HFFc6 (cell line): ENCODE measurements at regions not wholly inside any gene's neighbourhood (a gene's known extent, or its start where the extent isn't known, plus 50 kb on each side); places are given as distances from the start of the nearest gene placed in this dataset.
A peak's percentile ranks its signal among the peaks of the same experiment; 100 is the strongest.
"Not testable (repeated sequence)": the region's sequence is repeated elsewhere in the genome, so short reads cannot be mapped to it uniquely, and the experiment has no call there.

ENCODE experiments used
- DNase-seq: peaks from one replicate; pipeline ENCODE4 v3.0.0-alpha.2; 2018
- H3K27ac Mint-ChIP-seq: 2 replicates; pipeline ENCODE4 v1.8.0; 2020; ENCODE audit warnings: mild to moderate bottlenecking, mixed read lengths
- H3K27me3 Mint-ChIP-seq: 2 replicates; pipeline ENCODE4 v1.8.0; 2021; ENCODE audit warnings: mild to moderate bottlenecking, moderate library complexity, mixed read lengths; ENCODE audit not compliant: insufficient read depth
- H3K36me3 Mint-ChIP-seq: 2 replicates; pipeline ENCODE4 v1.8.0; 2021; ENCODE audit warnings: low read depth, mixed read lengths
- H3K4me1 Mint-ChIP-seq: 2 replicates; pipeline ENCODE4 v1.8.0; 2020; ENCODE audit warnings: low read depth, mixed read lengths
- H3K4me3 Mint-ChIP-seq: 2 replicates; pipeline ENCODE4 v1.8.0; 2020; ENCODE audit warnings: mild to moderate bottlenecking, moderate library complexity, mixed read lengths
- H3K9me3 Mint-ChIP-seq: 2 replicates; pipeline ENCODE4 v1.8.0; 2020; ENCODE audit warnings: mild to moderate bottlenecking, mixed read lengths
- CTCF ChIP-seq: fragments of 200-600 bp; sonication (generic); IDR thresholded peaks from 2 replicates; pipeline ENCODE4 v1.5.0; 2021; ENCODE audit warnings: antibody characterized with exemption, mild to moderate bottlenecking

GRCh38 chr3:55267206-55267930 lies 219.7 kb downstream of the WNT5A start:
- H3K27me3 Mint-ChIP-seq = no peaks in the 10 kb centered on the region; the same call in 1 of the 2 replicates
- H3K4me1 Mint-ChIP-seq = peaks cover 79% of the 10 kb centered on the region
- H3K36me3 Mint-ChIP-seq = peaks cover 6% of the 10 kb centered on the region; the same call in 1 of the 2 replicates

GRCh38 chr3:55264919-55265318 lies 222.2 kb downstream of the WNT5A start:
- no peaks in the 10 kb centered on the region; the same call in 1 of the 2 replicates for H3K27me3 Mint-ChIP-seq
- DNase-seq = no peak
- H3K36me3 Mint-ChIP-seq = peaks cover 18% of the 10 kb centered on the region
- no peak overlapping the region for H3K4me3 Mint-ChIP-seq
- H3K27ac Mint-ChIP-seq = 0 out of 2 replicates have a peak overlapping the region, but pooled peaks have one; percentile 29
- TF ChIP-seq CTCF = no peak
- peaks cover 56% of the 10 kb centered on the region for H3K4me1 Mint-ChIP-seq
- H3K9me3 Mint-ChIP-seq = peaks cover 8% of the 10 kb centered on the region

More at GRCh38 chr3:55267206-55267930, 219.7 kb downstream of the WNT5A start:
- DNase-seq = peak; percentile 54
- TF ChIP-seq CTCF = no peak
- no peak overlapping the region; the same call in 1 of the 2 replicates for H3K4me3 Mint-ChIP-seq
- no peaks in the 10 kb centered on the region for H3K9me3 Mint-ChIP-seq
- H3K27ac Mint-ChIP-seq = peak overlapping the region; percentile 71

GRCh38 chr3:55252921-55253320 lies 234.2 kb downstream of the WNT5A start:
- H3K9me3 Mint-ChIP-seq = peaks cover 7% of the 10 kb centered on the region
- H3K4me3 Mint-ChIP-seq = no peak overlapping the region
- H3K36me3 Mint-ChIP-seq = 0 out of 2 replicates have a peak, but pooled peaks cover 7% of the 10 kb centered on the region
- no peaks in the 10 kb centered on the region for H3K27me3 Mint-ChIP-seq
- peaks cover 12% of the 10 kb centered on the region for H3K4me1 Mint-ChIP-seq
- peak; percentile 33 for DNase-seq
- TF ChIP-seq CTCF = no peak
- no peak overlapping the region for H3K27ac Mint-ChIP-seq

GRCh38 chr3:55249156-55249555 lies 237.9 kb downstream of the WNT5A start:
- not testable (repeated sequence) for H3K4me3 Mint-ChIP-seq, DNase-seq, H3K27ac Mint-ChIP-seq, H3K9me3 Mint-ChIP-seq, H3K36me3 Mint-ChIP-seq, H3K27me3 Mint-ChIP-seq
- H3K4me1 Mint-ChIP-seq = peaks cover 18% of the 10 kb centered on the region

- no peak overlapping the region for H3K27ac Mint-ChIP-seq
- H3K4me1 Mint-ChIP-seq = peaks cover 12% of the 10 kb centered on the region
- H3K27me3 Mint-ChIP-seq = no peaks in the 10 kb centered on the region
- no peak overlapping the region for H3K4me3 Mint-ChIP-seq
- DNase-seq = no peak
- H3K9me3 Mint-ChIP-seq = peaks cover 8% of the 10 kb centered on the region
- H3K36me3 Mint-ChIP-seq = 0 out of 2 replicates have a peak, but pooled peaks cover 9% of the 10 kb centered on the region
- TF ChIP-seq CTCF = no peak
These were observed 239.4 kb downstream of the WNT5A start for GRCh38 chr3:55247666-55248065.

- no peak for DNase-seq
- peak overlapping the region; percentile 69; the same call in 1 of the 2 replicates for H3K4me3 Mint-ChIP-seq
- H3K4me1 Mint-ChIP-seq = peaks cover 7% of the 10 kb centered on the region; the same call in 1 of the 2 replicates
- H3K36me3 Mint-ChIP-seq = 0 out of 2 replicates have a peak, but pooled peaks cover 9% of the 10 kb centered on the region
- peaks cover 8% of the 10 kb centered on the region for H3K9me3 Mint-ChIP-seq
- H3K27me3 Mint-ChIP-seq = no peaks in the 10 kb centered on the region
- H3K27ac Mint-ChIP-seq = no peak overlapping the region; the same call in 1 of the 2 replicates
- TF ChIP-seq CTCF = no peak
These were observed 241.1 kb downstream of the WNT5A start for GRCh38 chr3:55246033-55246432.
